ENCODE measurements at regions not wholly inside any gene's neighbourhood (a gene's known extent, or its start where the extent isn't known, plus 50 kb on each side); places are given as distances from the start of the nearest gene placed in this dataset.

GRCh38 chr4:151475035-151475714 is 66.2 kb downstream of the FHIP1A start:
- no peak overlapping the region for H3K4me3 ChIP-seq
- H3K4me2 ChIP-seq, result no peak overlapping the region
- H3K9me3 ChIP-seq (ENCODE audit: low read depth), result no peaks in the 10 kb centered on the region
- no peak overlapping the region for H3K27ac ChIP-seq
- TF ChIP-seq EZH2phosphoT487 (IDR thresholded peaks at IDR 0.05; ENCODE audit: low read depth, severe bottlenecking, unreplicated experiment), result no peak
- TF ChIP-seq CTCF (IDR thresholded peaks at IDR 0.05; ENCODE audit: poor library complexity), result no peak
- TF ChIP-seq EZH2 (IDR thresholded peaks at IDR 0.05; ENCODE audit: borderline replicate concordance), result no peak
- H2AFZ ChIP-seq, result no peak overlapping the region
- H3K9me2 ChIP-seq (replicated peaks; ENCODE audit: insufficient read depth), result no peaks in the 10 kb centered on the region
- 84% methylated on average over 4 of the region's 4 CpGs for WGBS (ENCODE audit: low lambda C conversion rate, missing lambda C conversion rate)
- H3K27me3 ChIP-seq, result no peaks in the 10 kb centered on the region
- no peaks in the 10 kb centered on the region for H4K20me1 ChIP-seq (ENCODE audit: insufficient read depth, poor library complexity, severe bottlenecking)
- no peak for DNase-seq (ENCODE audit: low spot score)
- no peaks in the 10 kb centered on the region for H3K79me2 ChIP-seq
- peaks cover 6% of the 10 kb centered on the region for H3K4me1 ChIP-seq (ENCODE audit: insufficient read depth)
- H3K36me3 ChIP-seq (replicated peaks; ENCODE audit: insufficient read depth, low read depth), result no peaks in the 10 kb centered on the region

DNA sequence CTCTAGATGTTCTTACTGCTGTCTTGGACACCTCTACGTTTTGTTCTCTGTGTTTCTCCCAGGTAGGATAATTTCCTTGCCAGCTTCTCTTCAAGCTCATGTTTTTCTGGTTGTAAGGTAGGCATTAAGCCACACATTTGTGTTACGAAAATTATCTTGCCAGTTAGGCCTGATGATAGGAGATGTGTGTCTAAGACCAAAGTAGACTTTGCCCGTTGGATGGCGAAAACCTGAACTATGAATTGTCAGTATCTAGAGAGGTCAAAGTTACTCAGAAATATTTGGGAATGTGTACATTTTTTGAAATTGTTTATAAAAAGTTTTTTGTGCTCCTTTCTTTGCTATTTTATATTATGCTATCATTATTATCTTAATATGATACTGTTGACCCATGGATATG is 72.8 kb downstream of the FHIP1A start:
- 84% methylated on average over 4 of the region's 4 CpGs for WGBS (ENCODE audit: low lambda C conversion rate, missing lambda C conversion rate)
- H3K9me3 ChIP-seq (ENCODE audit: low read depth), result no peaks in the 10 kb centered on the region
- H3K4me1 ChIP-seq (ENCODE audit: insufficient read depth), result peaks cover 7% of the 10 kb centered on the region
- no peak overlapping the region for H3K4me3 ChIP-seq
- H3K4me2 ChIP-seq, result no peak overlapping the region
- no peaks in the 10 kb centered on the region for H4K20me1 ChIP-seq (ENCODE audit: insufficient read depth, poor library complexity, severe bottlenecking)
- no peaks in the 10 kb centered on the region for H3K27me3 ChIP-seq
- H3K36me3 ChIP-seq (replicated peaks; ENCODE audit: insufficient read depth, low read depth), result no peaks in the 10 kb centered on the region
- H2AFZ ChIP-seq, result no peak overlapping the region
- TF ChIP-seq EZH2phosphoT487 (IDR thresholded peaks at IDR 0.05; ENCODE audit: low read depth, severe bottlenecking, unreplicated experiment) (no peak), CTCF (IDR thresholded peaks at IDR 0.05; ENCODE audit: poor library complexity) (no peak), EZH2 (IDR thresholded peaks at IDR 0.05; ENCODE audit: borderline replicate concordance) (no peak)
- H3K27ac ChIP-seq, result no peak overlapping the region
- no peaks in the 10 kb centered on the region for H3K79me2 ChIP-seq
- H3K9me2 ChIP-seq (replicated peaks; ENCODE audit: insufficient read depth), result no peaks in the 10 kb centered on the region
- no peak for DNase-seq (ENCODE audit: low spot score)

DNA sequence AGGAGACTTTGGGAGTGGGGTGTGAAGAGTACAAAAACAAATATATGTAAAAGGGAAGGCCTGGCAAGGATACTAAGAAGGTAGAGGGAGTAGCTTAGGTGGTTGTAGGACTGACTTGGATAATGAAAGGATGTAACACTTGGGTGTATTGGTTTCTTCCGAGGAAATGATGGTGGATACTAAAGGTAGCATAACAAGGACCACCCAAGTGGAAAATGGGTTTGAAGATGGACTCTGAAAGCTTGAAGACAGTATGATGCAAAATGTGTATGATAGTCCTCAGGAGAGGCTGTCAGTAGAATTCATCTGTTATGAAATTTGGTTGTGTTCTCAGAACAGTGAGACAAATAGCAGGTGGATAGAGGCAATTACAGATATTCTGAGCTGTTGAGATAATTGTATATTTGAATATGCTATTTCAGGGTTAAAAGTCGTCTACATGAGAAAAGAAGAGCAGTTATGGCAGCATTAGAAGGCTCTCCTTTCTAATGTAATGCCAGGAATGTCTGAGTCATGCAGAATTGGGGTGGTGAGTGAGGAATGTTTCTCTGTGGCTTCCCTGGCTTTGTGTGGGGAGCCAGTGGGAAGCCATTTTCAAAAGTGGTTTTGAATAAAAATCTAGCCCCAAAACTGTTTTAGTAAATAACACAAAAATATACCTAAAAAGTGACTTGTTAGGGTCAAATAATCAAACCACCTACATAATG is 75.6 kb downstream of the FHIP1A start:
- no peaks in the 10 kb centered on the region for H3K36me3 ChIP-seq (replicated peaks; ENCODE audit: insufficient read depth, low read depth)
- 36% methylated on average over 2 of the region's 2 CpGs for WGBS (ENCODE audit: low lambda C conversion rate, missing lambda C conversion rate)
- no peaks in the 10 kb centered on the region for H3K27me3 ChIP-seq
- H3K27ac ChIP-seq, result no peak overlapping the region
- peak; percentile 11 for DNase-seq (ENCODE audit: low spot score)
- H3K4me3 ChIP-seq, result no peak overlapping the region
- H3K9me2 ChIP-seq (replicated peaks; ENCODE audit: insufficient read depth), result no peaks in the 10 kb centered on the region
- H4K20me1 ChIP-seq (ENCODE audit: insufficient read depth, poor library complexity, severe bottlenecking), result no peaks in the 10 kb centered on the region
- TF ChIP-seq EZH2phosphoT487 (IDR thresholded peaks at IDR 0.05; ENCODE audit: low read depth, severe bottlenecking, unreplicated experiment), result no peak
- no peak for TF ChIP-seq EZH2 (IDR thresholded peaks at IDR 0.05; ENCODE audit: borderline replicate concordance)
- no peak for TF ChIP-seq CTCF (IDR thresholded peaks at IDR 0.05; ENCODE audit: poor library complexity)
- no peak overlapping the region for H2AFZ ChIP-seq
- H3K4me2 ChIP-seq, result no peak overlapping the region
- H3K79me2 ChIP-seq, result no peaks in the 10 kb centered on the region
- H3K9me3 ChIP-seq (ENCODE audit: low read depth), result no peaks in the 10 kb centered on the region
- peaks cover 7% of the 10 kb centered on the region for H3K4me1 ChIP-seq (ENCODE audit: insufficient read depth)
